Osteoblast (primary cell): ENCODE measurements at regions not wholly inside any gene's neighbourhood (a gene's known extent, or its start where the extent isn't known, plus 50 kb on each side); places are given as distances from the start of the nearest gene placed in this dataset.

Experiments
- DNase-seq: peaks from one replicate; pipeline ENCODE4 v3.0.0; 2011; ENCODE audit warnings: low spot score, mixed read lengths; ENCODE audit not compliant: insufficient read length; ENCODE audit errors: missing footprints
- H2AFZ ChIP-seq: 2 replicates; pipeline ENCODE4 v1.6.0; 2011; ENCODE audit warnings: mild to moderate bottlenecking, low read length
- H3K27ac ChIP-seq: 2 replicates; pipeline ENCODE4 v1.5.1; 2011; ENCODE audit warnings: mild to moderate bottlenecking, low read depth, low read length, moderate library complexity
- H3K27me3 ChIP-seq: 2 replicates; pipeline ENCODE4 v1.6.0; 2012; ENCODE audit warnings: mild to moderate bottlenecking, control low read depth, inconsistent platforms, low read length, moderate library complexity; ENCODE audit not compliant: insufficient read depth
- H3K36me3 ChIP-seq: 2 replicates; pipeline ENCODE4 v1.5.1; 2011; ENCODE audit warnings: mild to moderate bottlenecking, low read length, control low read depth, moderate library complexity; ENCODE audit not compliant: insufficient read depth
- H3K4me1 ChIP-seq: 2 replicates; pipeline ENCODE4 v1.5.1; 2011; ENCODE audit warnings: mild to moderate bottlenecking, low read length, control low read depth, moderate library complexity; ENCODE audit not compliant: insufficient read depth
- H3K4me2 ChIP-seq: 2 replicates; pipeline ENCODE4 v1.6.0; 2011; ENCODE audit warnings: mild to moderate bottlenecking, low read length; ENCODE audit not compliant: insufficient read depth
- H3K4me3 ChIP-seq: fragments of 200-600 bp; sonication (generic); 3 replicates; pipeline ENCODE4 v1.5.1; 2012; ENCODE audit warnings: mild to moderate bottlenecking, low read length, inconsistent platforms; ENCODE audit not compliant: insufficient read depth
- H3K79me2 ChIP-seq: 2 replicates; pipeline ENCODE4 v1.6.0; 2012; ENCODE audit warnings: mild to moderate bottlenecking, low read length, control low read depth, inconsistent platforms; ENCODE audit not compliant: insufficient read depth
- H3K9me3 ChIP-seq: 2 replicates; pipeline ENCODE4 v1.5.1; 2011; ENCODE audit warnings: low read depth, low read length, control low read depth
- H4K20me1 ChIP-seq: 2 replicates; pipeline ENCODE4 v1.6.0; 2012; ENCODE audit warnings: mild to moderate bottlenecking, low read length, control low read depth; ENCODE audit not compliant: insufficient read depth
- TF ChIP-seq, protein P1 (sequence below): IDR thresholded peaks from 2 replicates; pipeline ENCODE4 v1.5.1; 2011; ENCODE audit warnings: mild to moderate bottlenecking, low read depth, low read length, moderate library complexity; ENCODE audit errors: extremely low read depth

DNA sequence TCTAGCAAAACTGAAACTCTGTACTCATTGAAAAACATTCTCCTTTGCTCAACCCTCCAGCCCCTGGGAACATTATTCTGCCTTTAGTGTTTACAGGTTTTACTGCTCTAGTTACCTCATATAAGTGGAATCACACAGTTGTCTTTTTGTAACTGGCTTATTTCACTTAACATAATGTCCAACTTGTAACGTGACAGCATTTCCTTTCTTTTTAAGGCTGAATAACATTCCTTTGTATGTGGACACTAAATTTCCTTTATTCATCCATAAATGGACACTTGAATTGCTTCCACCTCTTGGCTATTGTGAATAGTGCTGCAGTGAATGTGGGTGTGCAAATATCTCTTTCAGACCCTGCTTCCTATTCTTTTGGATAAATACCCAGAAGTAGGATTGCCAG lies 144.9 kb downstream of the ACTR3 start:
- no peak for DNase-seq
- H3K27me3 ChIP-seq, result no peaks in the 10 kb centered on the region
- peak overlapping the region; percentile 44 for H2AFZ ChIP-seq
- no peaks in the 10 kb centered on the region for H3K4me1 ChIP-seq
- no peak overlapping the region for H3K27ac ChIP-seq
- H3K4me2 ChIP-seq, result no peak overlapping the region
- no peak overlapping the region for H3K4me3 ChIP-seq
- TF ChIP-seq, protein P1, sequence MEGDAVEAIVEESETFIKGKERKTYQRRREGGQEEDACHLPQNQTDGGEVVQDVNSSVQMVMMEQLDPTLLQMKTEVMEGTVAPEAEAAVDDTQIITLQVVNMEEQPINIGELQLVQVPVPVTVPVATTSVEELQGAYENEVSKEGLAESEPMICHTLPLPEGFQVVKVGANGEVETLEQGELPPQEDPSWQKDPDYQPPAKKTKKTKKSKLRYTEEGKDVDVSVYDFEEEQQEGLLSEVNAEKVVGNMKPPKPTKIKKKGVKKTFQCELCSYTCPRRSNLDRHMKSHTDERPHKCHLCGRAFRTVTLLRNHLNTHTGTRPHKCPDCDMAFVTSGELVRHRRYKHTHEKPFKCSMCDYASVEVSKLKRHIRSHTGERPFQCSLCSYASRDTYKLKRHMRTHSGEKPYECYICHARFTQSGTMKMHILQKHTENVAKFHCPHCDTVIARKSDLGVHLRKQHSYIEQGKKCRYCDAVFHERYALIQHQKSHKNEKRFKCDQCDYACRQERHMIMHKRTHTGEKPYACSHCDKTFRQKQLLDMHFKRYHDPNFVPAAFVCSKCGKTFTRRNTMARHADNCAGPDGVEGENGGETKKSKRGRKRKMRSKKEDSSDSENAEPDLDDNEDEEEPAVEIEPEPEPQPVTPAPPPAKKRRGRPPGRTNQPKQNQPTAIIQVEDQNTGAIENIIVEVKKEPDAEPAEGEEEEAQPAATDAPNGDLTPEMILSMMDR, result no peak
- no peaks in the 10 kb centered on the region for H3K9me3 ChIP-seq
- no peaks in the 10 kb centered on the region for H3K79me2 ChIP-seq
- H4K20me1 ChIP-seq, result no peaks in the 10 kb centered on the region
- no peaks in the 10 kb centered on the region for H3K36me3 ChIP-seq

- Histone ChIP-seq H3K4me1 (no peaks in the 10 kb centered on the region), H3K27ac (no peak overlapping the region), H3K9me3 (no peaks in the 10 kb centered on the region), H2AFZ (no peak overlapping the region), H3K4me3 (no peak overlapping the region), H3K36me3 (no peaks in the 10 kb centered on the region), H3K27me3 (no peaks in the 10 kb centered on the region), H3K79me2 (no peaks in the 10 kb centered on the region), H4K20me1 (no peaks in the 10 kb centered on the region), H3K4me2 (no peak overlapping the region)
- TF ChIP-seq, protein P1, result no peak
- DNase-seq, result no peak
Measured at GRCh38 chr2:114038710-114039109, 148.8 kb downstream of the ACTR3 start.

DNA sequence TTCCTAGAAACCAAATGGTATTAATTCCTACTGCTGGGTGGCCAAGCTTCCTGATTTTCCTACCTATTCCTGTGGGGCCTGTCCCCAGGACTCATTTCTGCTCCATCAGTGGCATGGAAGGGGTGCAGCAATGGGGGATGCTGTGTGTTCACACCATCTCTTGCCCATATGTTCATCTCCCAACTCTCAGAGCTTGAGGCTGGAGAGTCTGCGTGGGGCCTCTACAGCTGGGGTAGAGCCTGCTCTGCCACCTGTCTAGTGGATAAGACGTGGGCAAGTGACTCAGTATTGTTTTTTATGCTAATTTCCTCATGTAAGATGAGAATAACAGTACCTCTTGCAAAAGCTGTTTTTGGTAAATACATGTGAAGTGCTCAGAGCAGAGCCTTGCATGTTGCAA lies 149.8 kb downstream of the ACTR3 start:
- Histone ChIP-seq H3K4me1 (no peaks in the 10 kb centered on the region), H3K4me2 (no peak overlapping the region), H2AFZ (no peak overlapping the region), H3K9me3 (no peaks in the 10 kb centered on the region), H3K4me3 (no peak overlapping the region), H3K36me3 (no peaks in the 10 kb centered on the region), H3K27me3 (no peaks in the 10 kb centered on the region), H3K79me2 (no peaks in the 10 kb centered on the region), H3K27ac (no peak overlapping the region), H4K20me1 (no peaks in the 10 kb centered on the region)
- no peak for DNase-seq
- TF ChIP-seq, protein P1, result no peak

DNA sequence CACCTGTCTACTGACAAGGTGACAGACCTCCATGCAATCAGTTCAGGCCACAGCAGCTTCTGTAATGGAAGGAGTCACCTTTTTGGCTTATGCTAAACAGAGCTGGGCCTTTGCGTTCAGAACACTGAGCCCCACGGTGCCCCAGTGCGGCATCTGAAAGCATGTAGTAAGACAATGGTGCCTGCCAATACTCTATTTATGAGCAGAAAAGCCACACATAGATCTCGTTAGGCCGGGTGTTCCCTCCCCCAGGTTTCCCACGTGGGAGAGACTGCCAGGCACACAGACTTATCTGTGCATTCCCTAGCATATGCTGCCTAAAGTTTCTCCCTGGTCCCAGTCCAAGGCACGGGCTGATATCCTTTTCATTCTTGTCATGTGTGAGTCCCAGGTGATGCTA lies 150.9 kb downstream of the ACTR3 start:
- TF ChIP-seq, protein P1, result no peak
- no peak overlapping the region for H3K4me2 ChIP-seq
- no peak for DNase-seq
- H2AFZ ChIP-seq, result no peak overlapping the region
- H3K9me3 ChIP-seq, result no peaks in the 10 kb centered on the region
- no peaks in the 10 kb centered on the region for H3K27me3 ChIP-seq
- no peak overlapping the region for H3K4me3 ChIP-seq
- H3K36me3 ChIP-seq, result no peaks in the 10 kb centered on the region
- H3K79me2 ChIP-seq, result no peaks in the 10 kb centered on the region
- H4K20me1 ChIP-seq, result no peaks in the 10 kb centered on the region
- H3K27ac ChIP-seq, result no peak overlapping the region
- no peaks in the 10 kb centered on the region for H3K4me1 ChIP-seq
